Neuronal stem cell (in vitro differentiated cells): ENCODE measurements at regions not wholly inside any gene's neighbourhood (a gene's known extent, or its start where the extent isn't known, plus 50 kb on each side); places are given as distances from the start of the nearest gene placed in this dataset.

ENCODE experiments used
- DNase-seq: peaks from one replicate; pipeline ENCODE4 v3.0.0-alpha.2; 2013; ENCODE audit warnings: low spot score
- H2AFZ ChIP-seq: one replicate; pipeline ENCODE4 v1.6.1; 2013; ENCODE audit warnings: mild to moderate bottlenecking, low read length, inconsistent platforms
- H2AK5ac ChIP-seq: 2 replicates; pipeline ENCODE4 v1.6.1; 2013; ENCODE audit warnings: low read depth, mild to moderate bottlenecking, inconsistent platforms, low read length, moderate library complexity, mixed read lengths
- H2BK120ac ChIP-seq: 2 replicates; pipeline ENCODE4 v1.6.1; 2013; ENCODE audit warnings: low read depth, mild to moderate bottlenecking, inconsistent platforms, low read length, moderate library complexity, mixed read lengths
- H2BK12ac ChIP-seq: one replicate; pipeline ENCODE4 v1.6.1; 2013; ENCODE audit warnings: low read length, inconsistent platforms
- H2BK15ac ChIP-seq: 2 replicates; pipeline ENCODE4 v1.6.1; 2013; ENCODE audit warnings: mild to moderate bottlenecking, low read length, inconsistent platforms, mixed read lengths
- H2BK5ac ChIP-seq: one replicate; pipeline ENCODE4 v1.6.1; 2013; ENCODE audit warnings: inconsistent platforms, mild to moderate bottlenecking, low read length, moderate library complexity
- H3K14ac ChIP-seq: one replicate; pipeline ENCODE4 v1.6.1; 2013; ENCODE audit warnings: low read length, inconsistent platforms
- H3K18ac ChIP-seq: 2 replicates; pipeline ENCODE4 v1.6.1; 2013; ENCODE audit warnings: low read length, inconsistent platforms
- H3K23ac ChIP-seq: 2 replicates; pipeline ENCODE4 v1.6.1; 2013; ENCODE audit warnings: low read depth, mild to moderate bottlenecking, mixed read lengths, low read length, inconsistent platforms; ENCODE audit not compliant: poor library complexity
- H3K27ac ChIP-seq: replicated peaks from 3 replicates; pipeline ENCODE4 v1.5.1; 2013; ENCODE audit warnings: low read length, inconsistent platforms
- H3K27me3 ChIP-seq, 3 experiments: 2 replicates each; pipeline ENCODE4 v1.6.1; 2013; ENCODE audit warnings: low read length in 3 of 3, mild to moderate bottlenecking in 2 of 3, inconsistent platforms in 1 of 3, low read depth in 1 of 3, mixed read lengths in 1 of 3, moderate library complexity in 1 of 3; ENCODE audit not compliant: control insufficient read depth in 3 of 3, insufficient read depth in 3 of 3
- H3K36me3 ChIP-seq, 2 donors: replicated peaks in 1 of 2; 2 replicates each; pipeline ENCODE4 v1.6.1; 2013; ENCODE audit warnings: low read length in 2 of 2; ENCODE audit not compliant: control insufficient read depth in 2 of 2, insufficient read depth in 2 of 2
- H3K4ac ChIP-seq: 2 replicates; pipeline ENCODE4 v1.6.1; 2013; ENCODE audit warnings: inconsistent platforms, mild to moderate bottlenecking, low read length, moderate library complexity
- H3K4me1 ChIP-seq, 2 donors: 1 replicate in 1 of 2; 2 replicates in 1 of 2; pipeline ENCODE4 v1.6.1; 2013; ENCODE audit warnings: low read length in 2 of 2, low read depth in 1 of 2; ENCODE audit not compliant: control insufficient read depth in 2 of 2, insufficient read depth in 1 of 2
- H3K4me2 ChIP-seq: one replicate; pipeline ENCODE4 v1.6.1; 2013; ENCODE audit warnings: mild to moderate bottlenecking, low read length, inconsistent platforms; ENCODE audit not compliant: insufficient read depth, poor library complexity, severe bottlenecking
- H3K4me3 ChIP-seq, 2 donors: 2 replicates each; pipeline ENCODE4 v1.5.1; 2013; ENCODE audit warnings: low read length in 2 of 2, mild to moderate bottlenecking in 2 of 2, inconsistent platforms in 1 of 2, moderate library complexity in 1 of 2
- H3K79me1 ChIP-seq: one replicate; pipeline ENCODE4 v1.6.1; 2013; ENCODE audit warnings: low read depth, mild to moderate bottlenecking, inconsistent platforms, low read length, moderate library complexity
- H3K9ac ChIP-seq: one replicate; pipeline ENCODE4 v1.6.1; 2013; ENCODE audit warnings: mild to moderate bottlenecking, low read depth, low read length, inconsistent platforms; ENCODE audit not compliant: poor library complexity
- H3K9me3 ChIP-seq, 2 donors: replicated peaks in 1 of 2; 2 replicates each; pipeline versions ENCODE3 to v1.6.1; 2013; ENCODE audit warnings: low read length in 2 of 2, mild to moderate bottlenecking in 2 of 2, inconsistent platforms in 1 of 2, low read depth in 1 of 2, mixed read lengths in 1 of 2, moderate library complexity in 1 of 2; ENCODE audit not compliant: control insufficient read depth in 2 of 2, insufficient read depth in 1 of 2
- H4K8ac ChIP-seq: one replicate; pipeline ENCODE4 v1.6.1; 2013; ENCODE audit warnings: low read depth, mild to moderate bottlenecking, inconsistent platforms, low read length, moderate library complexity
- H4K91ac ChIP-seq: one replicate; pipeline ENCODE4 v1.6.1; 2013; ENCODE audit warnings: low read length, low read depth, mild to moderate bottlenecking, inconsistent platforms; ENCODE audit not compliant: poor library complexity
- WGBS, 2 donors: extraction: QIAGEN DNeasy Blood & Tissue Kit; methylation state at CpG; one replicate each; pipeline ENCODE4 v1.1.7; 2013; ENCODE audit warnings: missing lambda C conversion rate in 2 of 2, mixed read lengths in 1 of 2; ENCODE audit not compliant: insufficient read length in 2 of 2, insufficient replicate concordance in 1 of 2; ENCODE audit errors: extremely low coverage in 2 of 2; 5-methylcytosine and 5-hydroxymethylcytosine counted together

- Histone ChIP-seq H3K9me3 (peaks cover 0 to 3% of the 10 kb centered on the region in 2 donors), H3K27me3 (no peaks in the 10 kb centered on the region), H3K9ac (no peak overlapping the region), H3K36me3 (no peaks in the 10 kb centered on the region), H3K23ac (no peak overlapping the region), H4K8ac (no peak overlapping the region), H2BK5ac (no peak overlapping the region), H3K4me3 (no peak overlapping the region), H2BK120ac (no peak overlapping the region), H3K27ac (no peak overlapping the region), H2BK12ac (no peak overlapping the region), H2BK15ac (no peak overlapping the region), H3K4me2 (no peak overlapping the region), H2AK5ac (no peak overlapping the region), H2AFZ (no peak overlapping the region), H3K4me1 (no peaks in the 10 kb centered on the region), H3K79me1 (no peaks in the 10 kb centered on the region), H3K14ac (no peak overlapping the region), H3K18ac (no peak overlapping the region), H4K91ac (no peak overlapping the region), H3K4ac (no peak overlapping the region)
- WGBS, 2 donors, result no CpG with 5 or more reads among the region's 1 CpG
- DNase-seq, result no peak
These were observed 1648.4 kb upstream of the RAG2 start for GRCh38 chr11:38246451-38246850.

GRCh38 chr11:38226684-38227083 lies 1628.6 kb upstream of the RAG2 start:
- H3K4me3 ChIP-seq, result no peak overlapping the region
- H3K4me2 ChIP-seq, result no peak overlapping the region
- H3K9me3 ChIP-seq, result peaks cover 0 to 10% of the 10 kb centered on the region in 2 donors
- H3K4me1 ChIP-seq, result no peaks in the 10 kb centered on the region
- H4K8ac ChIP-seq, result no peak overlapping the region
- no peak overlapping the region for H3K23ac ChIP-seq
- no peaks in the 10 kb centered on the region for H3K27me3 ChIP-seq
- no peak overlapping the region for H2BK15ac ChIP-seq
- H3K14ac ChIP-seq, result no peak overlapping the region
- H2AFZ ChIP-seq, result no peak overlapping the region
- no peak overlapping the region for H3K18ac ChIP-seq
- H2AK5ac ChIP-seq, result no peak overlapping the region
- no peak overlapping the region for H3K9ac ChIP-seq
- no peak for DNase-seq
- no CpG with 5 or more reads among the region's 3 CpGs for WGBS, 2 donors
- no peak overlapping the region for H2BK12ac ChIP-seq
- no peak overlapping the region for H3K27ac ChIP-seq
- no peak overlapping the region for H4K91ac ChIP-seq
- H2BK5ac ChIP-seq, result no peak overlapping the region
- no peak overlapping the region for H3K4ac ChIP-seq
- no peaks in the 10 kb centered on the region for H3K36me3 ChIP-seq
- no peak overlapping the region for H2BK120ac ChIP-seq
- H3K79me1 ChIP-seq, result no peaks in the 10 kb centered on the region

DNA sequence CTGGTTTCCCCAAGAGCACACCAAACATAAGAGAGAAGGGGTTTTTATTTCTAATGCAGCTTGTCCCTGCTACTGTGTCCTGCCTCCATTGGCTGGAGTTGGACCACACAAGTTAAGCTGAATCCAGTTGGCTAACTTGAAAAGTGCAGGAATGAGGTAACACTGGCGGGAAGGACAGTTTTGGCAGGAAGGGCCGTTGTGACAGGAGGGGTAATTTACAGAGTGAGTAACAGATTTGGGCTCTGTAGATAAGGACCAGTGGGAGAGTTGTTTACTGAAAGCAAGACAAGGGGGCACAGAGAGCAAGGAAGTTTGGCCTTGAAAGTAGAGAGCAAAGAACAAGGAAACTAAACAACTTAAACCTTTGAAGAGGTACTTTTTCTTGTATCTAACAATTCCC lies 1623.3 kb upstream of the RAG2 start:
- DNase-seq, result no peak
- no peak overlapping the region for H2AFZ ChIP-seq
- H3K4me3 ChIP-seq, result no peak overlapping the region
- H2BK15ac ChIP-seq, result no peak overlapping the region
- H3K4me1 ChIP-seq, result no peaks in the 10 kb centered on the region
- H3K4ac ChIP-seq, result no peak overlapping the region
- H3K14ac ChIP-seq, result no peak overlapping the region
- H3K18ac ChIP-seq, result no peak overlapping the region
- H3K23ac ChIP-seq, result no peak overlapping the region
- H2BK120ac ChIP-seq, result no peak overlapping the region
- H4K91ac ChIP-seq, result no peak overlapping the region
- H3K79me1 ChIP-seq, result no peaks in the 10 kb centered on the region
- no peak overlapping the region for H4K8ac ChIP-seq
- WGBS, 2 donors, result no CpG with 5 or more reads among the region's 2 CpGs
- H3K36me3 ChIP-seq, result no peaks in the 10 kb centered on the region
- no peak overlapping the region for H3K27ac ChIP-seq
- no peak overlapping the region for H3K4me2 ChIP-seq
- H2AK5ac ChIP-seq, result no peak overlapping the region
- H3K9ac ChIP-seq, result no peak overlapping the region
- H3K27me3 ChIP-seq, result no peaks in the 10 kb centered on the region
- no peak overlapping the region for H2BK5ac ChIP-seq
- peaks cover 0 to 5% of the 10 kb centered on the region in 2 donors for H3K9me3 ChIP-seq
- no peak overlapping the region for H2BK12ac ChIP-seq

DNA sequence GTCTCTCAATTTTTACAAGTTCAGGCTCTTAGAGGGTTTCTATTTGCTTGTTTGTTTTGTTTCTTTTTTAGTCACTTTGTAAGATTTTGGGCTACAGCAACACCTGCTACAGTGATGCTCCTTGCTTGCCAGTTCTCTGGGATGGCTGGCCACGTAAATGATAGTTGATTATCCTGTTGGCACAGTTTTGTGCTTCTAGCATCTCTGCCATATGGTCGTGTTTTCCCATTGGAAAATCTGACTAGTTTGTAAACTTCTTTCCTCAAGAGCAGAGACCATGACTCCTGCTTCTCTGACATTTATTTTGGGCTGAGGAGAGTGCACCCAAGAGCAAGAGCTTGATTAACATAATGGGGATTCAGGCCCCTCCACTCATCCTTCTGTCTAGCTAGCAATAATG lies 1621.6 kb upstream of the RAG2 start:
- H4K91ac ChIP-seq, result no peak overlapping the region
- no peak overlapping the region for H3K14ac ChIP-seq
- no peak overlapping the region for H3K4ac ChIP-seq
- H3K4me2 ChIP-seq, result no peak overlapping the region
- H3K18ac ChIP-seq, result no peak overlapping the region
- no peaks in the 10 kb centered on the region for H3K27me3 ChIP-seq
- H4K8ac ChIP-seq, result no peak overlapping the region
- H2AFZ ChIP-seq, result no peak overlapping the region
- no peak overlapping the region for H3K23ac ChIP-seq
- H3K36me3 ChIP-seq, result no peaks in the 10 kb centered on the region
- no peak overlapping the region for H2BK5ac ChIP-seq
- no peak overlapping the region for H3K4me3 ChIP-seq
- DNase-seq, result no peak
- no peak overlapping the region for H2BK15ac ChIP-seq
- H3K79me1 ChIP-seq, result no peaks in the 10 kb centered on the region
- H3K27ac ChIP-seq, result no peak overlapping the region
- no peak overlapping the region for H2BK12ac ChIP-seq
- no peak overlapping the region for H2AK5ac ChIP-seq
- WGBS, 2 donors, result no CpG with 5 or more reads among the region's 2 CpGs
- no peak overlapping the region for H2BK120ac ChIP-seq
- H3K9me3 ChIP-seq, result no peaks in the 10 kb centered on the region
- H3K9ac ChIP-seq, result no peak overlapping the region
- no peaks in the 10 kb centered on the region for H3K4me1 ChIP-seq
